Immature natural killer cell (primary cell): ENCODE measurements at regions not wholly inside any gene's neighbourhood (a gene's known extent, or its start where the extent isn't known, plus 50 kb on each side); places are given as distances from the start of the nearest gene placed in this dataset.
A peak's percentile ranks its signal among the peaks of the same experiment; 100 is the strongest.

ENCODE experiments used
- DNase-seq, 3 donors: peaks; one replicate each; pipeline ENCODE4 v3.0.0; 2022; ENCODE audit warnings: mixed read lengths in 1 of 3
- H3K27ac Mint-ChIP-seq, 6 donors: one replicate each; pipeline ENCODE4 v1.8.0; 2020; ENCODE audit warnings: mixed read lengths in 6 of 6, mild to moderate bottlenecking in 5 of 6, inconsistent platforms in 4 of 6, moderate library complexity in 3 of 6
- H3K27me3 Mint-ChIP-seq, 3 donors: one replicate each; pipeline ENCODE4 v1.8.0; 2020 to 2021; ENCODE audit warnings: low read depth in 3 of 3, mild to moderate bottlenecking in 3 of 3, mixed read lengths in 3 of 3, moderate library complexity in 3 of 3, inconsistent platforms in 1 of 3
- H3K36me3 Mint-ChIP-seq, 3 donors: one replicate each; pipeline ENCODE4 v1.8.0; 2020; ENCODE audit warnings: mixed read lengths in 3 of 3, inconsistent platforms in 2 of 3, mild to moderate bottlenecking in 2 of 3
- H3K4me1 Mint-ChIP-seq, 2 donors: one replicate each; pipeline ENCODE4 v1.8.0; 2020; ENCODE audit warnings: inconsistent platforms in 2 of 2, mild to moderate bottlenecking in 2 of 2, mixed read lengths in 2 of 2, moderate library complexity in 1 of 2
- H3K4me3 Mint-ChIP-seq, 5 donors: one replicate each; pipeline ENCODE4 v1.8.0; 2020; ENCODE audit warnings: mild to moderate bottlenecking in 5 of 5, mixed read lengths in 5 of 5, inconsistent platforms in 3 of 5, moderate library complexity in 3 of 5
- H3K9me3 Mint-ChIP-seq, 6 donors: one replicate each; pipeline ENCODE4 v1.8.0; 2020; ENCODE audit warnings: mild to moderate bottlenecking in 6 of 6, mixed read lengths in 6 of 6, inconsistent platforms in 4 of 6, moderate library complexity in 3 of 6

DNA sequence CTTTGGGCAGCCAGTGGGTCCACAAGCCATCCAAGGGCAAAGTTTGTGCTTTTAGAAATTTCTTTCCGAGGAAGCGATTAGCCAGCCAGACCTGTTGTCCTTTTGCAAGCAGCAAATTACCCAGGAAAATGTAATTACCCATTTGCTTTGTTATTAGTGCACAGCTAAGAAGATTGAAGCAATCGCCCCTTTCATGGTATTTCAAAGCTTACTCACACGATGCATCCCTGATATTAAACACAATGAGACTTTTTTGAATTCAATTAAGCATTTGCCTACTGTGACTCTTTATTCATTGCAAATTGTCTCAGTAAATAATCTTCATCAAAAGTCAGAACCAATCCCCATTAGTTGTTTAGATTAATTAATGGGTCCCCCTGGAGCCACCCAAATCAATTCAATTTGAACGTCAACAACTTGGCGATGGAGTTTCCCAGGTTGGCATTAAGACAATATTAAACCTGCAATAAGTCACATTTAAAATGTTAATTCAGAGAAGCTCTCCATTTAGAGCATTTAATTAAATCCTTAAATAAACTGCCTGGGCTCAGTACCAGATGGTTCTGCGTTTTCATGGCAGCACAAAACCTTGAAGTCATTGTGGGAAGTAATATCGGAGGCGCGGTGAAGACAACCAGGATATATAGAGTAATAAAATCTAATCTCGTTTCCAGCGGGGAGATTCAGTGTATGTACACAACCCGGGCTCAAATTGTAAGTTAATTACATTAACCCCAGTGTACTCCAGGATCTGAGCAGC is 366.2 kb upstream of the TNRC6C start:
- Mint-ChIP-seq H3K4me3 (no peak overlapping the region), H3K27ac (no peak overlapping the region), H3K4me1 (peaks cover 1 to 9% of the 10 kb centered on the region in 2 donors), H3K27me3 (peaks cover 0 to 4% (median 0%) of the 10 kb centered on the region in 3 donors), H3K36me3 (no peaks in the 10 kb centered on the region), H3K9me3 (no peaks in the 10 kb centered on the region)
- no peak for DNase-seq

DNA sequence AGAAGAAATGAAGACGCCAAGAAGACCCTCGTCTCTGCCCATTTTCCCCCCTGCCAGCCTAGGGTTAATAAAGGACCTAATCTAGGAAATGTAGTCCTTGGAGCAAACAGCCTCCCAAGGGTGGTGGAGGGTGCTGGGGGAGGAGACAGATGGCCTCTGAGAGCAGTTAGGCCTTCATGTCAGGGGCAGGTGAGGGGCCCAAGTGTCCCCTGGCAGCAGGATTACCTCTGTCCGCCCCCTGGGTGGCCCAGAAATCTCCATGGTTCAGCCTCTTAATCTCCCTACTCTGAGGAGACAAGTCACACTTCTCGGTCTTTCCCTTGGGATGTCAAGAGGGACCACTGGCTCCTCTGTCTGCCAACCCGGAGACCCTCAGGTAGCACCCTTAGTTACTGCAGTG is 365.4 kb upstream of the TNRC6C start:
- Mint-ChIP-seq H3K27ac (no peak overlapping the region), H3K27me3 (peaks cover 0 to 4% (median 0%) of the 10 kb centered on the region in 3 donors), H3K4me3 (no peak overlapping the region), H3K36me3 (no peaks in the 10 kb centered on the region), H3K4me1 (peaks cover 1 to 9% of the 10 kb centered on the region in 2 donors), H3K9me3 (no peaks in the 10 kb centered on the region)
- DNase-seq: no peak

DNA sequence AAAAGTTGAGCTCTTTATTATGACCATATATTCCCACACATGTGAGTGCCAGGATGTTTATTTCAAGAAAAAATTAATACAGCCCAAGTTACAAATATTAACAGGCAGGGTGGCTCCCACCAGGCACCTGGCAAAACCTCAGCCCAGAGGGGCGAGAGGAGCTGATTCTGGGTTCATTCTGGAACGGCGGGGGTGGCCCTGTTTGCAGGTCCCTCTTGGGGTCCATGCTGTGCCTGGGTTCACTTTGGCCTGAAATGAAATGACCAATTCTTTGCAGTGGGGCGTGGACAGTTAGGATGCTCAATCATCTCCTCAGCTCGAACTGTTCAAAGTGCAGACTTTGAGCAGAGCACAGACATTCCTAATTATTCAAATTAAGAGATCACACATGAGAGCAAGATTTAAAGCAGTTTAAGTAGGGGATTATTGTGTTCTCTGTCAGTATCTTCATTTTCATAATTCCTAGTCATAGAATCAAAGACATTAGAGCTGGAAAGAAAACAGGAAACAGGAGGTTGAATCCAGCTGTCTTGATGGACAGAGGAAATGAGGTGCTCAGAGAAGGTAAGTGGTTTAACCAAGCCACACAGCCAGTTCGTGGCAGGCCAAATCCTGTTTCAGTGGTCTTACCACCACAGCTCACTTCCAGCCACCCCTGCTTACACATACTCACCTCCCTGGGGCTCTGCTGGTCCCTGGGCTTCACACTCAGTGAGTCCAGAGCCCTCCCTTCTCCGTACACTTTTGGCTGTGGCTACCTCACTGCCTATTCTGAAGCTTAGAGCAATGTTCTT is 363.9 kb upstream of the TNRC6C start:
- no peaks in the 10 kb centered on the region for H3K9me3 Mint-ChIP-seq
- peaks cover 0 to 4% (median 2%) of the 10 kb centered on the region in 3 donors for H3K27me3 Mint-ChIP-seq
- peaks cover 1 to 9% of the 10 kb centered on the region in 2 donors for H3K4me1 Mint-ChIP-seq
- no peak for DNase-seq
- H3K4me3 Mint-ChIP-seq: no peak overlapping the region
- H3K36me3 Mint-ChIP-seq: no peaks in the 10 kb centered on the region
- peak overlapping the region in 1 of 6 donors; percentile 40 for H3K27ac Mint-ChIP-seq

DNA sequence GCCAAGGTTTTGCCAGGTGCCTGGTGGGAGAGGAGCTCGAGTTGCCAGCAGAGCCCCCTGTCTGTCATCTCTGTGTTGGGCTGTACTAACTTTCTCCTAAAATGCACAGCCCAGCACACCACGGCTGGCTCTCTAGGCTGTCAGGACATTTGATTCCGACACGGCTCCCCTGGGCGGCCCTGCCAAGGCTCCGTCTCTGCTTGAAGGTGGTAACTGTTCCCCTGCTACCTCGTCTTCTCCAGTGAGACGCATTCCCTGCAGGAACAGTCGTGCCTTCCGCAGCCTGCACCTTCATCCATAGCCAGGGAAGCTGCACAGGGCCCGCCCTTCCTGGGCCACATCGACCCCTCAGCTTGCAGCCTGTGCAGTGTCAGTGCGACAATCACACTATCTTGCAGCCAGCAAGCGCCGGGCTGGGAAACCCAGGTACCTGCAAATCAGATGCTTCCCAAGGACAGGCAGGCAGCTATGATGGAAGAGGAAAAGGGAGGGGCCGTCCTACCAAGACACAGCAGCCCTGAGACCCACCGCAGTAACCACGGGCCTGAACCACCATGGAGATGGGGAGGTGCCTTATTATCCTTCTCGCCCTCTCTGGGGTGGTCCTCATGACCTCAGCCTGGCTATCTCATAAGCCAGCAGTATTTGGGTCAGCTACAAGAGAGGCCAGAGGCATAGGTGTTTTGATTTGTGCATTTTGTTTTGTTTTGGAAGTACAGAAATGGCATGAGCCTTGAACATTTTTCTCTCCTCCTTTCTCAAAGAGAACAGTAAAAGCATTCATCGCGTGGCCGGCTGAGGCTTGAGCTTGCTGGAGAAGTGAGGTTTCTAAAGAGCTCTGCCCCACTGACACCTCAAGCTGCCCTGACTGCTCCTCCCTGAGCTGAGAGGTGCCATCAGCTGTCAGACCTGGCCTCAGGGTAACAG is 361.7 kb upstream of the TNRC6C start:
- Mint-ChIP-seq H3K4me1 (peaks cover 1 to 9% of the 10 kb centered on the region in 2 donors), H3K9me3 (no peaks in the 10 kb centered on the region), H3K27ac (no peak overlapping the region), H3K4me3 (no peak overlapping the region), H3K27me3 (peaks cover 0 to 4% (median 2%) of the 10 kb centered on the region in 3 donors), H3K36me3 (no peaks in the 10 kb centered on the region)
- no peak for DNase-seq

DNA sequence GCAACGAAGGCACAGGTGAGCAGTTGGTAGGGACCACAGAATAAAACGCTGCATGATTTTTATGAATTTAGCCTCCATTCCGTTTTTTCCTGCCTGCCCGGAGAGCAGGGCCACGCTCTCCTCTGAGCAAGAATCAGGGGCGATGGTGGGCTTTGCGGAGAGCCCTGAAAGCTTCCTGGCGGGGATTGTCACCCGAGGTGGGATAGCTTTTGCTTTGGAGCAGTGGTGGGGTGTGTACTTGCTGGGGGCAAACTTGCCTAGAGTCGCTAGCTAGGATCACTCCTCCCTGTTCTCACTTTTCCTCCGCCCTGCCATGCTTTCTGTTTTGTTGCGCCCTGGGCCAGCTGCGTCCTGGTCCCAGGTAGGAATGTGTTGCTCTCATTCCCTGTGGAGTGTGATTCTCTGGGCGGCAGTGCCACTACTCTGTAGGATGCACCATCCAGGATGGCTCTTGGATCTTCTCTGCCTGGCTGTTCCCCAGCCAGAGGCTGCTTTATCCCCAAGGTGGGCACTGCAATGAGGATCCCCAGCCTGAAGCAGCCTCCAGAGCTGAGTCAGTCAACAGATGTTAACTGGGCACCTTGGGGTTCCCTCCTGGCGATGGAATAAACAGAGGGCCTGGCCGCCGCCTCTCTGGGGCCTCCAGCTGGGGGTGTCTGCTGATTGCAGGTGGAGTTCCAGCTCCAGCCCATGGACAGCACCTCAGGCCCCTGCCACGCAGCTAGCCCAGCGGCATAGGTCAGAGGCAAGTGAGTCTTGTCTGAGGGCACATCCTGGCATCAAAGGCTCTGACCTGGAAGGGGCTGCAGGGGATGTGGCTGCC is 360.9 kb upstream of the TNRC6C start:
- DNase-seq: no peak
- Mint-ChIP-seq H3K9me3 (no peaks in the 10 kb centered on the region), H3K4me1 (peaks cover 1 to 9% of the 10 kb centered on the region in 2 donors), H3K4me3 (no peak overlapping the region), H3K27me3 (peaks cover 0 to 4% (median 2%) of the 10 kb centered on the region in 3 donors), H3K36me3 (no peaks in the 10 kb centered on the region), H3K27ac (no peak overlapping the region)

DNA sequence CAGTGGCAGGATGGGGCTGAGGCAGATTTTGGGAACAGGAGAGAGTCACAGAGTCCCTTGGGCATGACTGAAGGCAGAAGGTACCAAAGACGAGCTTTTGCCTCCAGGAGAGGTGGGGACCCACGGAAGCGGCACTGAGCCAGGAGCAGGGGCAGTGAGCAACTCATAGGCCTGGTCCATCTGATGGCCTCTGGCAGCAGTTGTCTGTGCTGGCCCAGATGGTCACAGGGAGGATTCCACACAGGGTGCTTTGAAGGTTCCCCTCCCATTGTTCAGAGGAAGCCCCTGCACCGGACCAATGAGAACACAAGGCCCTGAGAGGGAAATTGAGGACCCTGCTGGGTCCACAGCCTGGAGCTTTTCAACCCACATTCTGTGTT is 360.3 kb upstream of the TNRC6C start:
- Mint-ChIP-seq H3K9me3 (no peaks in the 10 kb centered on the region), H3K27me3 (peaks cover 0 to 4% (median 2%) of the 10 kb centered on the region in 3 donors), H3K27ac (no peak overlapping the region), H3K4me3 (no peak overlapping the region), H3K4me1 (peaks cover 1 to 9% of the 10 kb centered on the region in 2 donors), H3K36me3 (no peaks in the 10 kb centered on the region)
- no peak for DNase-seq

DNA sequence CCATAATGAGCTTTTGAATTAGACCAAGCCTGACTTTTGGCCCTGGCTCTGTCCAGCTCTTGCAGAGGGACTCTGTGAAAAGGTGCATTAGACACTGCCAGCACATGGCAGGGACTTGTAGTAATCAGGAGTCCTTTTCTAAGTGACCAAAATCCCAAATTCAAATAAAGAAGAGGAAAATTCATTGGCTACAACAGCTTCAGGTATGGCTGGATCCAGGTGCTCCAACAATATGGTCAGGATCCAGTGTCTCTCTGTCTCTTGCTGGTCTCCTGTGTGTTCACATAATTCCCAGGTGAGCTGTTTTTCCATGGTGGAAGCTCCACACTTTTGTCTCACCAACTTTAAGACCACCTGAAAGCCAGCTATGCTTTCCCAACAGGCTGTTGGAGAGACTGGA is 358.8 kb upstream of the TNRC6C start:
- Mint-ChIP-seq H3K4me1 (peaks cover 1 to 5% of the 10 kb centered on the region in 2 donors), H3K27ac (no peak overlapping the region), H3K27me3 (peaks cover 0 to 2% (median 1%) of the 10 kb centered on the region in 3 donors), H3K9me3 (no peaks in the 10 kb centered on the region), H3K4me3 (no peak overlapping the region), H3K36me3 (no peaks in the 10 kb centered on the region)
- no peak for DNase-seq

DNA sequence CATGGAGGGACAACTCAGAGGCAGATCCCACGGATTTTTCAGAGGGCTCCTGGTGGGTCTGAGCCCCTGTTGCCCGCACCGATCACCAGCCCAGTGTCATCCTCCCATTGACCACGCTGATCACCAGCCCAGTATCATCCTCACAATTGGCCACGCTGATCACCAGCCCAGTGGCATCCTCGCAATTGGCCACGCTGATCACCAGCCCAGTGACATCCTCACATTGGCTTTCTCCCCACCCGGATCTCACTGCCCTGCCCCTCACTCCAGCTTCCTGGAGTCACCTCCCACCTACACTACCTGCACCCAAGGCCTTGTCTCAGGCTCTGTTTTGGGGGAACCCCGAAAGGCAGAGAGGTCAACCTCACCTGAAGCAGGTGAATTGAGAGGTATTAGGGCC is 358.2 kb upstream of the TNRC6C start:
- H3K9me3 Mint-ChIP-seq: no peaks in the 10 kb centered on the region
- no peaks in the 10 kb centered on the region for H3K4me1 Mint-ChIP-seq
- no peak overlapping the region for H3K4me3 Mint-ChIP-seq
- H3K27me3 Mint-ChIP-seq: peaks cover 0 to 2% (median 1%) of the 10 kb centered on the region in 3 donors
- H3K27ac Mint-ChIP-seq: peak overlapping the region in 1 of 6 donors; percentile 42
- H3K36me3 Mint-ChIP-seq: no peaks in the 10 kb centered on the region
- DNase-seq: no peak

DNA sequence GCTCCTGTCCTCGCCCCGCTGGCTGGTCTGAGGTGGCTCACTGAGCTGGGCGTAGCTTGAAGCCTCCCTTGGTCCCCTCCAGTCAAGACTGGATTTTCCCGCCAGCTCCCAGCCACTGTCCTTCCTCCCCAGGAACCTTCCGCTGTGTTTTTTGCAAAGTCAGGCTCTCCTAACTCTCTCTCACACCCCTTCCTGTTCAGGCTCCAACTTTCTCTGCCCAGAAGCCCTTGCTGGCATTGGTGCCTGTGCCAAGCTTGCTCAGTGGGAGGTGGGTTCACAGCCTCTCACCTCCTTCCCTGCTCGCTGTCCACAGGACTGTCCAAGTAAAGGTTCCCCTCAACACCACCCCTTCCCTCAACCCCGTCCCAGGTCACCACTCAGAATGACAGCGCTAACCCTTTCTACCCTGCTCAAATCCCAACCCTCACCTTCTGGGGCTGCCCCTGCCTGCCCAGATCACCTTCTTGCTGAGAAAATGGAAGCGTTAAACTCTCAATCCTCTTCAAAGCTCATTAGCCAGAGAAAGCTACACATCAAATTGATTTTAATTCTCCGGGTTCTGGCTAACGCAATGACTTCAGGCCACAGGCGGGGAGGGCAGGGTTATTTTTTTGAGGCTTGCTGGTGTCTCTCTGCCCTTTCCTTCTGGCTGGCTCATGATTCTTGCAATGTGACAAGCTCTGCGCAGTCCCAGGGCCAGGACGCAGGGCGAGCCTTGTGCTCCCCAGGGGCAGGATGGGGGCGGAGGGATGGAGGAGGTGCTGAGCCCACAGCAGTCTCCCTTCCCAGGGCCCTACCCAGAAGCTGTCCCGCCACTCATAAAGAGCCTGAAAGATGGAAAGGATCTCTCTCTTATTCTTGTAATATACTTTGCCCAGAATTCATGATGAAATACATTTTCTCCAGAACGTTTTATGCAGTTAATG is 357.2 kb upstream of the TNRC6C start:
- Mint-ChIP-seq H3K27me3 (peaks cover 0 to 2% (median 0%) of the 10 kb centered on the region in 3 donors), H3K27ac (peak overlapping the region in 2 of 6 donors; percentile 2 to 17), H3K4me3 (no peak overlapping the region), H3K4me1 (no peaks in the 10 kb centered on the region), H3K9me3 (no peaks in the 10 kb centered on the region), H3K36me3 (no peaks in the 10 kb centered on the region)
- no peak for DNase-seq

DNA sequence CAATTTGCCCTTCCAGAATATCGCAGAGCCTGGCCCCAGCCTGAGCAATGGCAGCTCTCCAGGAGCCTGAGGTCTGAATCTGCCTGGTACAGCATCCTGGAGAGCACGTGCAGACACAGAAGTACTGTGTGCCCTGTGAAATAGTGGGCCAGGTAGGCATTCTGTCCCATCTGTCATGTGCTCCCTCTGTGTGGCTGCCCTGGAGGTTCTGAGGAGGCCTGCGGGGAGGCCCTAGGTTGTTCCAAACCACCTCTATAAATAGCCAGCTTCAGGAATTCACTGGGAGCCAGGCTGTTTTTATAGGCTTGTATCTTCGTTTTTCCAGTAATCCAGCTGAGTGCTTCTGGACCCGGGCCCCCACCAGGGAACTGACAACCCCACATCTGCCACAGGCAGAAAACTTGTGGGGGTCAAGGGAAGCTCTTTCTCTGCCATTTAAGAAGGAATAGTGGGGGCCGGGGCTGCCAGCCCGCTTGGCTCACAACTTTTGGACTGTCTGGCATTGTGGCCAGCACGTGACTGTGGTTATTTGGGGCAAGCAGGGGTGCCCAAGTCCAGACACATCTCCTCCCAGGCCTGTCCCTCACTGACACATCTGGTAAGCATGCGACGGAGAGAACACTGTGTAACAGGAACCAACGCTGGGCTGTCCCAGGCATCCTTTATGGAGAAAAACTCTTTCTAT is 356.3 kb upstream of the TNRC6C start:
- Mint-ChIP-seq H3K36me3 (no peaks in the 10 kb centered on the region), H3K27ac (no peak overlapping the region), H3K27me3 (peaks cover 0 to 2% (median 0%) of the 10 kb centered on the region in 3 donors), H3K9me3 (no peaks in the 10 kb centered on the region), H3K4me3 (no peak overlapping the region), H3K4me1 (no peaks in the 10 kb centered on the region)
- DNase-seq: no peak

DNA sequence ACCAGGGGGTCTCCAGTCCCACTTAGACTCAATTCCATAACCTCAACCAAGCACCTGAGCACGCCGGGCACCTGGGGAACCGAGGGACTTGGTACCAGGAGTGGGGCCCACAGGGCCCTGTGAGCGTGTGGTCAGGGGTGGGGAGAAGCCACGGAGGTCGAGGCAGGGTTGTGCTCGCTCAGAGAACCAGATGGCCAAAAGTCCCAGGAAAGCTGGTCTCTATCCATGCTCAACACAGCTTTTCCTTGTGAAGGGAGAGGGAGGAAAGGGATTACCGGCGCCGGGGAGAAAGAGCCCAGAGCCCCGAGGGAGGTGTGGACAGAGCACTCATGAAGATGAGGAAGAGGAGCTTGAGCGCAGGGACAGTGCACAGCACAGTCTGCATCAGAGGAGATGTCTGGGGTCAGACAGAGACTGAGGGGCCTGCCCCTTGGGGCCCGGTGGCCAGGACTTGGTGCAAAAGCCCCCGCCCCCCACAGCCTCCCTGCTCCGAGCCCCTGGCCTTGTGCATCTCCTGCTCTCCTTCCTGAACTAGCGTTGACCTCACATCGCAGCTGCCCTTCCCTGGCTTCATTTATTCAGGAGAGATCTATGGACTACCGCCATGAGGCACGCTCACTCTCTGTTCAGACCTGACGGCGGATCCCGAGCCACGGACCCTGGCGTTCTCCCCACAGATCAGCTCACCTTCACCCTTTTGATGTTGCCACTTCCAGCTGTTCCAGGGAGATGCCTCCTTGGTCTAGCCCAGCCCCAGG is 355.4 kb upstream of the TNRC6C start:
- no peak overlapping the region for H3K4me3 Mint-ChIP-seq

More for the DNA sequence above, 355.4 kb upstream of the TNRC6C start:
- Mint-ChIP-seq H3K9me3 (no peaks in the 10 kb centered on the region), H3K27ac (no peak overlapping the region), H3K4me1 (no peaks in the 10 kb centered on the region), H3K36me3 (no peaks in the 10 kb centered on the region), H3K27me3 (peaks cover 0 to 4% (median 1%) of the 10 kb centered on the region in 3 donors)
- DNase-seq: no peak
